ENCODE measurements at regions not wholly inside any gene's neighbourhood (a gene's known extent, or its start where the extent isn't known, plus 50 kb on each side); places are given as distances from the start of the nearest gene placed in this dataset.

DNA sequence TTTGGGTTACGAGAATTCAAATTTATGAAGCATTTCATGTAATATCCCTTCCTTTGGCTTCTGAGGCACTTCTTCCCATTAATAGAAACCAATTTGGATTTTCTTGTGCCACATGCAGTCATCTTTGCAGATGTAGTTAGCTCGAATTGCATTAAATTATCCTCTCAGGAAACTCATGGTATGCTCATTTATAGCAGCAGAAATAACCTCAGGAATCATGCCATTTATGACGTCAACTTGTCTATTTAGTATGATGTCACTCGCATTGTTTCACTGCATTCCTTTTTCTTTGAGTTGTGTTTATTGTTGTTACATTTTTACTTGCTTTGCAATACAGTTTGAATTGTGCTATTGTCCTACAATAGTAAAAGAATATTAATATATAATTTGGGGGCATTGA lies 163.8 kb downstream of the RBM43 start:
- Histone ChIP-seq H3K4me1 (no peaks in the 10 kb centered on the region), H3K9me3 (ENCODE audit: low read depth) (no peaks in the 10 kb centered on the region), H3K9ac (no peak overlapping the region), H2AFZ (replicated peaks) (no peak overlapping the region), H3K27me3 (no peaks in the 10 kb centered on the region), H3K36me3 (no peaks in the 10 kb centered on the region), H3K4me3 (no peak overlapping the region), H3K4me2 (no peak overlapping the region), H3F3A (ENCODE audit: low read depth) (no peaks in the 10 kb centered on the region), H3K27ac (no peak overlapping the region), H4K20me1 (ENCODE audit: low read depth) (no peaks in the 10 kb centered on the region), H3K79me2 (ENCODE audit: low read depth) (no peaks in the 10 kb centered on the region)
- no peak for DNase-seq (ENCODE audit: low spot score)
- Mint-ChIP-seq H3K36me3 (no peaks in the 10 kb centered on the region), H3K27me3 (ENCODE audit: insufficient read depth, low read depth) (no peaks in the 10 kb centered on the region), H3K4me3 (no peak overlapping the region), H3K9me3 (no peaks in the 10 kb centered on the region), H3K27ac (no peak overlapping the region), H3K4me1 (peaks cover 25% of the 10 kb centered on the region)
- no peak for TF ChIP-seq EZH2 (IDR thresholded peaks at IDR 0.05)
- TF ChIP-seq, protein P1, sequence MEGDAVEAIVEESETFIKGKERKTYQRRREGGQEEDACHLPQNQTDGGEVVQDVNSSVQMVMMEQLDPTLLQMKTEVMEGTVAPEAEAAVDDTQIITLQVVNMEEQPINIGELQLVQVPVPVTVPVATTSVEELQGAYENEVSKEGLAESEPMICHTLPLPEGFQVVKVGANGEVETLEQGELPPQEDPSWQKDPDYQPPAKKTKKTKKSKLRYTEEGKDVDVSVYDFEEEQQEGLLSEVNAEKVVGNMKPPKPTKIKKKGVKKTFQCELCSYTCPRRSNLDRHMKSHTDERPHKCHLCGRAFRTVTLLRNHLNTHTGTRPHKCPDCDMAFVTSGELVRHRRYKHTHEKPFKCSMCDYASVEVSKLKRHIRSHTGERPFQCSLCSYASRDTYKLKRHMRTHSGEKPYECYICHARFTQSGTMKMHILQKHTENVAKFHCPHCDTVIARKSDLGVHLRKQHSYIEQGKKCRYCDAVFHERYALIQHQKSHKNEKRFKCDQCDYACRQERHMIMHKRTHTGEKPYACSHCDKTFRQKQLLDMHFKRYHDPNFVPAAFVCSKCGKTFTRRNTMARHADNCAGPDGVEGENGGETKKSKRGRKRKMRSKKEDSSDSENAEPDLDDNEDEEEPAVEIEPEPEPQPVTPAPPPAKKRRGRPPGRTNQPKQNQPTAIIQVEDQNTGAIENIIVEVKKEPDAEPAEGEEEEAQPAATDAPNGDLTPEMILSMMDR (IDR thresholded peaks at IDR 0.05): no peak
- TF ChIP-seq EZH2phosphoT487 (IDR thresholded peaks at IDR 0.05): no peak

DNA sequence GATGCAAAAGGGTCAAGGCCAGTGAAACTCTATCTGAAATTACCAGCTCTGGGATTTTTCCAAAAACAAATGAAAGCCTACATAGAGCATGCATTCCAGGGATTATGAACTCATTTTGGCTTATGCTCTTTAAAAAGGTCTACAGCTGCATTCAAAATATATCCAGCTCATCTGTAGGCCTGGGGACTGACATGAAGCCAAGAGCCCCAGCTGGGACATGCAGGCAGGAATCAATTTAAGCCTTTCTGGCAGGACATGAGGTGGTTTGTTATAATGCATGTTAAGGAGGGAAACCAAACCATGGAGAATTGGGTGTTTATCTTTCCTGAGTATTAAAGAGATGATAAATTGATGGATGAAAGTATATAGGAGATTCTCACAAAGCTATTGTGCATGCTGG lies 164.5 kb downstream of the RBM43 start:
- H2AFZ ChIP-seq (replicated peaks): peak overlapping the region; percentile 9
- H3K36me3 ChIP-seq: no peaks in the 10 kb centered on the region
- Mint-ChIP-seq H3K27me3 (ENCODE audit: insufficient read depth, low read depth) (no peaks in the 10 kb centered on the region), H3K9me3 (no peaks in the 10 kb centered on the region), H3K36me3 (no peaks in the 10 kb centered on the region), H3K4me1 (peaks cover 17% of the 10 kb centered on the region), H3K27ac (no peak overlapping the region), H3K4me3 (no peak overlapping the region)
- no peak for DNase-seq (ENCODE audit: low spot score)
- H3K79me2 ChIP-seq (ENCODE audit: low read depth): no peaks in the 10 kb centered on the region
- no peaks in the 10 kb centered on the region for H3K4me1 ChIP-seq
- no peaks in the 10 kb centered on the region for H3K27me3 ChIP-seq
- H3F3A ChIP-seq (ENCODE audit: low read depth): no peaks in the 10 kb centered on the region
- no peak overlapping the region for H3K4me2 ChIP-seq
- H3K27ac ChIP-seq: no peak overlapping the region
- no peak overlapping the region for H3K9ac ChIP-seq
- H4K20me1 ChIP-seq (ENCODE audit: low read depth): no peaks in the 10 kb centered on the region
- TF ChIP-seq EZH2 (IDR thresholded peaks at IDR 0.05) (no peak), EZH2phosphoT487 (IDR thresholded peaks at IDR 0.05) (no peak)
- TF ChIP-seq, protein P1 (IDR thresholded peaks at IDR 0.05): no peak
- H3K4me3 ChIP-seq: no peak overlapping the region
- H3K9me3 ChIP-seq (ENCODE audit: low read depth): no peaks in the 10 kb centered on the region

DNA sequence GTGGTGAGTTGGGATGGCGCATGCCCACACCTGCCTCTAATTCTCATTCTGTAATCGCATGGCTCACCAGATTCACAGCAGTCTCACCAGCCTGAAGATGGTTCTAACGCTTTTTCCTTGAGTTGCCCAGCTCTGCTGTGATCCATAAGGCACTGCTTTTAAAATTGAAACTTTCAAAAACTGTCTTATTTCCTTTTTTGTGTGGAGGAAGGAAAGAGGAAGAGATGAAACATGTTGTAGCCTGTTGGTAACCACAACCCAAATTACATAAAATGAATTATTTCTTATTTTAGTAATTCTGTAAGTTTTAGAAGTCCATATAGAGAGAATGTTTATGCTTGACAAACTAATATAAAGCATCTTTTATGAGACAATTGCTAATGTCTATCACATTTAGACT lies 165.4 kb downstream of the RBM43 start:
- no peaks in the 10 kb centered on the region for H3K9me3 ChIP-seq (ENCODE audit: low read depth)
- H3K4me1 Mint-ChIP-seq: peaks cover 15% of the 10 kb centered on the region
- no peaks in the 10 kb centered on the region for H4K20me1 ChIP-seq (ENCODE audit: low read depth)
- H3K79me2 ChIP-seq (ENCODE audit: low read depth): no peaks in the 10 kb centered on the region
- no peaks in the 10 kb centered on the region for H3K4me1 ChIP-seq
- H3K9ac ChIP-seq: no peak overlapping the region
- H3K36me3 Mint-ChIP-seq: no peaks in the 10 kb centered on the region
- no peaks in the 10 kb centered on the region for H3F3A ChIP-seq (ENCODE audit: low read depth)
- TF ChIP-seq, protein P1 (IDR thresholded peaks at IDR 0.05): no peak
- no peak overlapping the region for H3K27ac Mint-ChIP-seq
- no peak overlapping the region for H3K4me3 Mint-ChIP-seq
- H3K9me3 Mint-ChIP-seq: no peaks in the 10 kb centered on the region
- no peaks in the 10 kb centered on the region for H3K27me3 Mint-ChIP-seq (ENCODE audit: insufficient read depth, low read depth)
- no peaks in the 10 kb centered on the region for H3K27me3 ChIP-seq
- H2AFZ ChIP-seq (replicated peaks): no peak overlapping the region
- H3K27ac ChIP-seq: no peak overlapping the region
- no peak for DNase-seq (ENCODE audit: low spot score)
- no peak overlapping the region for H3K4me2 ChIP-seq
- no peak overlapping the region for H3K4me3 ChIP-seq
- H3K36me3 ChIP-seq: no peaks in the 10 kb centered on the region

DNA sequence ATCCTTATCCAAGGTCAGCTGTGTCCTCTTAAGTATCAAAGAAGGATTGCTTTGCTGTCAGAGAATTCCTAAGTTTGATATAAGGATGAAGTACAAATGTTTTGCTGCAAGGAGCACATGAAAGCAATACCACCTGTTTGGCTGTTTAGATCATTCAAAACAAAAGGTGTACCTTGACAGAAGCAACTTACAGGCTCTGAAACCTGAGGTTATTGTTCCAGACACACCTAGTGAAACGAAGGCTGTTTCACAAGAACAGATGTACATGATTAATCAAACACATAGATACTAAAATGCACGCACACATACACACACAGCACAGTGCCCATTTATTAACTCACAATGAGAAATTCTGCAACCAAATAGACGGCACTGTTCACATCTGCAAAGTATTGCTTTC lies 166.2 kb downstream of the RBM43 start:
- Mint-ChIP-seq H3K9me3 (no peaks in the 10 kb centered on the region), H3K36me3 (no peaks in the 10 kb centered on the region), H3K4me1 (peaks cover 15% of the 10 kb centered on the region), H3K4me3 (no peak overlapping the region), H3K27ac (no peak overlapping the region), H3K27me3 (ENCODE audit: insufficient read depth, low read depth) (no peaks in the 10 kb centered on the region)
- Histone ChIP-seq H3K9me3 (ENCODE audit: low read depth) (no peaks in the 10 kb centered on the region), H4K20me1 (ENCODE audit: low read depth) (no peaks in the 10 kb centered on the region), H3K4me1 (no peaks in the 10 kb centered on the region), H3K36me3 (no peaks in the 10 kb centered on the region), H3K27ac (no peak overlapping the region), H3F3A (ENCODE audit: low read depth) (no peaks in the 10 kb centered on the region), H3K4me2 (no peak overlapping the region), H3K27me3 (no peaks in the 10 kb centered on the region), H3K9ac (no peak overlapping the region), H3K4me3 (no peak overlapping the region), H3K79me2 (ENCODE audit: low read depth) (no peaks in the 10 kb centered on the region), H2AFZ (replicated peaks) (no peak overlapping the region)
- DNase-seq (ENCODE audit: low spot score): no peak
- TF ChIP-seq EZH2 (IDR thresholded peaks at IDR 0.05) (no peak), EZH2phosphoT487 (IDR thresholded peaks at IDR 0.05) (no peak)
- TF ChIP-seq, protein P1 (IDR thresholded peaks at IDR 0.05): no peak
